Breast epithelium (tissue), 3 donors: ENCODE measurements at regions not wholly inside any gene's neighbourhood (a gene's known extent, or its start where the extent isn't known, plus 50 kb on each side); places are given as distances from the start of the nearest gene placed in this dataset.

Experiments used
- POLR2AphosphoS5 ChIP-seq, 3 donors: sonication (generic); formaldehyde crosslinking; IDR thresholded peaks; one replicate each; pipeline ENCODE4 v1.6.1; 2017; ENCODE audit warnings: antibody characterized with exemption in 3 of 3
- TF ChIP-seq, protein P1 (sequence below), 3 donors: fragments of 450-650 bp; IDR thresholded peaks; one replicate each; pipeline ENCODE4 v1.5.1; 2016 to 2017; ENCODE audit warnings: antibody characterized with exemption in 3 of 3, mild to moderate bottlenecking in 3 of 3, moderate library complexity in 3 of 3

DNA sequence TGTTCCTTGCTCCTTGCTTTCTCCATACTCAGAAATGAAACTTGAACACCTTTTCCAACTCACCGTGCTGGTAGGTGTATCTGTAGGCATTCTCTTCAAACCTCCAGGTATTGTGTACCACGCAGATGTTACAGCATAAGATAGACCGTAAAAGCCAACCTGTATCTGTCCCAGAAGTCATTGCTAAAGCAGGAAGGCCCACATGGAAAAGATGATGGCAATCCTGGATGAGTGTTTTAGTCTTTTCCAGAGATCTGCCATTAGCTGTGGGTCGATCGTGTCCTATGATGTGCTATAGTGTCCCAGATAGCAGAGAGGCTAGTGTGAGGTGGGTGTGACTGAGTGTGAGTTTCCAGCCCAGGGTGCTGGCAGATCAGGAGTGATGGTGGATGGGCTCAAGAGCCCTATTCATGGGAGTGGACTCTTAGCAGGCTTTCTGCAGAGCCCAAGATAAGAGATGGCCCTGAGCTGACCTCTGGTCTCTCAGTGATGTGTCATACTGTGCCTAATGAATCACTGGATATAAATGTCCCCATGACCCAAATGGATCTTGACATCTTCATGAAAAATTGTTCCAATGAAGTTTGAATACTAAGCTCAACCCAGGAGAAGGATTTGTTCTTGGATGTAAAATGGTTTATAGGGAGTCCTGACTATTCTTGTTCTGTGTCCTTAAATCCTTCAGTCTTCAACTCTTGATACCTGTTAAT is 69.1 kb upstream of the WDR1 start:
- no peak for TF ChIP-seq POLR2AphosphoS5 (IDR thresholded peaks at IDR 0.05)
- TF ChIP-seq, protein P1, sequence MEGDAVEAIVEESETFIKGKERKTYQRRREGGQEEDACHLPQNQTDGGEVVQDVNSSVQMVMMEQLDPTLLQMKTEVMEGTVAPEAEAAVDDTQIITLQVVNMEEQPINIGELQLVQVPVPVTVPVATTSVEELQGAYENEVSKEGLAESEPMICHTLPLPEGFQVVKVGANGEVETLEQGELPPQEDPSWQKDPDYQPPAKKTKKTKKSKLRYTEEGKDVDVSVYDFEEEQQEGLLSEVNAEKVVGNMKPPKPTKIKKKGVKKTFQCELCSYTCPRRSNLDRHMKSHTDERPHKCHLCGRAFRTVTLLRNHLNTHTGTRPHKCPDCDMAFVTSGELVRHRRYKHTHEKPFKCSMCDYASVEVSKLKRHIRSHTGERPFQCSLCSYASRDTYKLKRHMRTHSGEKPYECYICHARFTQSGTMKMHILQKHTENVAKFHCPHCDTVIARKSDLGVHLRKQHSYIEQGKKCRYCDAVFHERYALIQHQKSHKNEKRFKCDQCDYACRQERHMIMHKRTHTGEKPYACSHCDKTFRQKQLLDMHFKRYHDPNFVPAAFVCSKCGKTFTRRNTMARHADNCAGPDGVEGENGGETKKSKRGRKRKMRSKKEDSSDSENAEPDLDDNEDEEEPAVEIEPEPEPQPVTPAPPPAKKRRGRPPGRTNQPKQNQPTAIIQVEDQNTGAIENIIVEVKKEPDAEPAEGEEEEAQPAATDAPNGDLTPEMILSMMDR (IDR thresholded peaks at IDR 0.05) = no peak
